ENCODE measurements at regions not wholly inside any gene's neighbourhood (a gene's known extent, or its start where the extent isn't known, plus 50 kb on each side); places are given as distances from the start of the nearest gene placed in this dataset.

GRCh38 chr10:5282137-5282536 lies 82.6 kb upstream of the UCN3 start:
- TF ChIP-seq CTCF (conservative IDR thresholded peaks at IDR 0.05; ENCODE audit: low read length) (no peak), EZH2phosphoT487 (IDR thresholded peaks at IDR 0.05; ENCODE audit: borderline replicate concordance, low read depth, low read length) (no peak)
